ENCODE measurements at regions not wholly inside any gene's neighbourhood (a gene's known extent, or its start where the extent isn't known, plus 50 kb on each side); places are given as distances from the start of the nearest gene placed in this dataset.

- no peak for TF ChIP-seq EZH2phosphoT487 (IDR thresholded peaks at IDR 0.05; ENCODE audit: low read depth, severe bottlenecking, unreplicated experiment)
- TF ChIP-seq EZH2 (IDR thresholded peaks at IDR 0.05; ENCODE audit: borderline replicate concordance), result no peak
- TF ChIP-seq CTCF (IDR thresholded peaks at IDR 0.05; ENCODE audit: poor library complexity), result no peak
- no peaks in the 10 kb centered on the region for H3K4me1 ChIP-seq (ENCODE audit: insufficient read depth)
- H3K9me3 ChIP-seq (ENCODE audit: low read depth), result no peaks in the 10 kb centered on the region
- H2AFZ ChIP-seq, result no peak overlapping the region
- no peaks in the 10 kb centered on the region for H3K36me3 ChIP-seq (replicated peaks; ENCODE audit: insufficient read depth, low read depth)
- H3K79me2 ChIP-seq, result no peaks in the 10 kb centered on the region
- WGBS (ENCODE audit: low lambda C conversion rate, missing lambda C conversion rate), result 90% methylated on average over 12 of the region's 12 CpGs
- no peaks in the 10 kb centered on the region for H3K9me2 ChIP-seq (replicated peaks; ENCODE audit: insufficient read depth)
- H3K4me2 ChIP-seq, result no peak overlapping the region
- H3K27ac ChIP-seq, result no peak overlapping the region
- H4K20me1 ChIP-seq (ENCODE audit: insufficient read depth, poor library complexity, severe bottlenecking), result no peaks in the 10 kb centered on the region
- no peaks in the 10 kb centered on the region for H3K27me3 ChIP-seq
- H3K4me3 ChIP-seq, result no peak overlapping the region
- no peak for DNase-seq (ENCODE audit: low spot score)
Measured at GRCh38 chr3:72088486-72089025, 303.6 kb upstream of the PROK2 start.

DNA sequence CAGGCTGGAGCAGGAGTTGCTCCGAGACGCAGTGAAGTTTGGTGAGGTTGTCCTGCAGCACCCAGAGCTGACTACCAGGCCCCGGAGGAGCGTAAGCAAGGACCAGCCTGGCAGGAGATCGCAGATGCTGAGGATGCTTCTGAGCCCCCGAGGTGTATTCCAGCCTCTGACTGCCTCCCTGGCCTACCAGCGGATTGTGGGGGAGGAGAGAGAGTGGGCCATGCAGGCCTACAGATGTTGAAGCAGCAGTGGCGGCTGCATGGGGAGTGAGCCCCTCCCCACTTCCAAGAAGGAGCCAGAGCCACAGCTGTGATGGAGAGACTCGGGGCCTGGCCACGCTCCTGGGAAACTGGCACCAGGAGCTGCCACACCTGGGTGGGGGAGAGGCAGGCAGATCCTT is 302.5 kb upstream of the PROK2 start:
- Histone ChIP-seq H3K4me1 (ENCODE audit: insufficient read depth) (no peaks in the 10 kb centered on the region), H3K27ac (no peak overlapping the region), H2AFZ (no peak overlapping the region), H4K20me1 (ENCODE audit: insufficient read depth, poor library complexity, severe bottlenecking) (no peaks in the 10 kb centered on the region), H3K79me2 (no peaks in the 10 kb centered on the region), H3K36me3 (replicated peaks; ENCODE audit: insufficient read depth, low read depth) (no peaks in the 10 kb centered on the region), H3K27me3 (no peaks in the 10 kb centered on the region), H3K9me3 (ENCODE audit: low read depth) (no peaks in the 10 kb centered on the region), H3K4me2 (no peak overlapping the region), H3K9me2 (replicated peaks; ENCODE audit: insufficient read depth) (no peaks in the 10 kb centered on the region), H3K4me3 (no peak overlapping the region)
- WGBS (ENCODE audit: low lambda C conversion rate, missing lambda C conversion rate), result 94% methylated on average over 10 of the region's 10 CpGs
- TF ChIP-seq EZH2phosphoT487 (IDR thresholded peaks at IDR 0.05; ENCODE audit: low read depth, severe bottlenecking, unreplicated experiment) (no peak), EZH2 (IDR thresholded peaks at IDR 0.05; ENCODE audit: borderline replicate concordance) (no peak), CTCF (IDR thresholded peaks at IDR 0.05; ENCODE audit: poor library complexity) (no peak)
- no peak for DNase-seq (ENCODE audit: low spot score)

- no peaks in the 10 kb centered on the region for H3K9me2 ChIP-seq (replicated peaks; ENCODE audit: insufficient read depth)
- no peak for DNase-seq (ENCODE audit: low spot score)
- H3K36me3 ChIP-seq (replicated peaks; ENCODE audit: insufficient read depth, low read depth), result no peaks in the 10 kb centered on the region
- H4K20me1 ChIP-seq (ENCODE audit: insufficient read depth, poor library complexity, severe bottlenecking), result no peaks in the 10 kb centered on the region
- H3K4me1 ChIP-seq (ENCODE audit: insufficient read depth), result no peaks in the 10 kb centered on the region
- no peak overlapping the region for H3K27ac ChIP-seq
- WGBS (ENCODE audit: low lambda C conversion rate, missing lambda C conversion rate), result 91% methylated on average over 11 of the region's 11 CpGs
- TF ChIP-seq CTCF (IDR thresholded peaks at IDR 0.05; ENCODE audit: poor library complexity) (no peak), EZH2 (IDR thresholded peaks at IDR 0.05; ENCODE audit: borderline replicate concordance) (no peak), EZH2phosphoT487 (IDR thresholded peaks at IDR 0.05; ENCODE audit: low read depth, severe bottlenecking, unreplicated experiment) (no peak)
- H3K4me3 ChIP-seq, result no peak overlapping the region
- no peaks in the 10 kb centered on the region for H3K9me3 ChIP-seq (ENCODE audit: low read depth)
- H2AFZ ChIP-seq, result no peak overlapping the region
- no peak overlapping the region for H3K4me2 ChIP-seq
- no peaks in the 10 kb centered on the region for H3K79me2 ChIP-seq
- no peaks in the 10 kb centered on the region for H3K27me3 ChIP-seq
Measured at GRCh38 chr3:72086743-72087087, 301.8 kb upstream of the PROK2 start.

Measured in hepatocyte (in vitro differentiated cells).